Suprapubic skin (tissue), 4 donors: ENCODE measurements at regions not wholly inside any gene's neighbourhood (a gene's known extent, or its start where the extent isn't known, plus 50 kb on each side); places are given as distances from the start of the nearest gene placed in this dataset.

Experiments used
- EP300 ChIP-seq: sonication (generic); formaldehyde crosslinking; IDR thresholded peaks from one replicate; pipeline ENCODE4 v1.6.1; 2017; ENCODE audit warnings: antibody characterized with exemption
- POLR2A ChIP-seq, 2 donors: fragments of 450-650 bp; IDR thresholded peaks; one replicate each; pipeline ENCODE4 v1.6.1; 2017; ENCODE audit warnings: antibody characterized with exemption in 2 of 2, mild to moderate bottlenecking in 2 of 2, moderate library complexity in 2 of 2
- POLR2AphosphoS5 ChIP-seq, 3 donors: sonication (generic); formaldehyde crosslinking; IDR thresholded peaks; one replicate each; pipeline ENCODE4 v1.6.1; 2017; ENCODE audit warnings: antibody characterized with exemption in 3 of 3
- TF ChIP-seq, protein P1 (sequence below), 2 donors: fragments of 200-600 bp in 1 of 2; fragments of 450-650 bp in 1 of 2; sonication (generic) in 1 of 2; IDR thresholded peaks; one replicate each; pipeline ENCODE4 v1.5.1; 2016 to 2019; ENCODE audit warnings: antibody characterized with exemption in 2 of 2, mild to moderate bottlenecking in 1 of 2, moderate library complexity in 1 of 2

DNA sequence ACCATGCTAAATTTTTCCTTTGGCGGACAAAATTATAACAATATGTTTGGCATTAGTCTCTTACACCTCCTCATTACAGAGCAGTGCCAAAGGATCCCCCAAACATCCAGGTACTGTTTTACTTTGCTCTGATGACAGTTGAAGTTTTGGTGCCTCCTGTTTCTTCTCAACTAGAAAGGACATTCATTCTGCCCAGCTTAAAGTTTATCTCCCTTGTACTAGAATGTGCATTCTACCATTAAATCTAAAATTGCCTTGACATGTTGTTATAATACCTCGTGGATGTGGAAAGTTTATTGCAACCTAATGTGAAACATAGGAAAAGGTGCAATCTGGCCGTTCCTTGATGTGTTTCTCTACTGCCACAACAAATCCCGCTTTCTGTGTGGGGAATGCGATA, 173.4 kb downstream of the KITLG start:
- TF ChIP-seq, protein P1, sequence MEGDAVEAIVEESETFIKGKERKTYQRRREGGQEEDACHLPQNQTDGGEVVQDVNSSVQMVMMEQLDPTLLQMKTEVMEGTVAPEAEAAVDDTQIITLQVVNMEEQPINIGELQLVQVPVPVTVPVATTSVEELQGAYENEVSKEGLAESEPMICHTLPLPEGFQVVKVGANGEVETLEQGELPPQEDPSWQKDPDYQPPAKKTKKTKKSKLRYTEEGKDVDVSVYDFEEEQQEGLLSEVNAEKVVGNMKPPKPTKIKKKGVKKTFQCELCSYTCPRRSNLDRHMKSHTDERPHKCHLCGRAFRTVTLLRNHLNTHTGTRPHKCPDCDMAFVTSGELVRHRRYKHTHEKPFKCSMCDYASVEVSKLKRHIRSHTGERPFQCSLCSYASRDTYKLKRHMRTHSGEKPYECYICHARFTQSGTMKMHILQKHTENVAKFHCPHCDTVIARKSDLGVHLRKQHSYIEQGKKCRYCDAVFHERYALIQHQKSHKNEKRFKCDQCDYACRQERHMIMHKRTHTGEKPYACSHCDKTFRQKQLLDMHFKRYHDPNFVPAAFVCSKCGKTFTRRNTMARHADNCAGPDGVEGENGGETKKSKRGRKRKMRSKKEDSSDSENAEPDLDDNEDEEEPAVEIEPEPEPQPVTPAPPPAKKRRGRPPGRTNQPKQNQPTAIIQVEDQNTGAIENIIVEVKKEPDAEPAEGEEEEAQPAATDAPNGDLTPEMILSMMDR (IDR thresholded peaks at IDR 0.05): no peak
- no peak for TF ChIP-seq POLR2A (IDR thresholded peaks at IDR 0.05)
- TF ChIP-seq POLR2AphosphoS5 (IDR thresholded peaks at IDR 0.05): no peak
- TF ChIP-seq EP300: no peak
